Osteoblast (primary cell): ENCODE measurements at regions not wholly inside any gene's neighbourhood (a gene's known extent, or its start where the extent isn't known, plus 50 kb on each side); places are given as distances from the start of the nearest gene placed in this dataset.
A peak's percentile ranks its signal among the peaks of the same experiment; 100 is the strongest.

Experiments used
- DNase-seq: peaks from one replicate; pipeline ENCODE4 v3.0.0; 2011; ENCODE audit warnings: low spot score, mixed read lengths; ENCODE audit not compliant: insufficient read length; ENCODE audit errors: missing footprints
- H2AFZ ChIP-seq: 2 replicates; pipeline ENCODE4 v1.6.0; 2011; ENCODE audit warnings: mild to moderate bottlenecking, low read length
- H3K27ac ChIP-seq: 2 replicates; pipeline ENCODE4 v1.5.1; 2011; ENCODE audit warnings: mild to moderate bottlenecking, low read depth, low read length, moderate library complexity
- H3K27me3 ChIP-seq: 2 replicates; pipeline ENCODE4 v1.6.0; 2012; ENCODE audit warnings: mild to moderate bottlenecking, control low read depth, inconsistent platforms, low read length, moderate library complexity; ENCODE audit not compliant: insufficient read depth
- H3K36me3 ChIP-seq: 2 replicates; pipeline ENCODE4 v1.5.1; 2011; ENCODE audit warnings: mild to moderate bottlenecking, low read length, control low read depth, moderate library complexity; ENCODE audit not compliant: insufficient read depth
- H3K4me1 ChIP-seq: 2 replicates; pipeline ENCODE4 v1.5.1; 2011; ENCODE audit warnings: mild to moderate bottlenecking, low read length, control low read depth, moderate library complexity; ENCODE audit not compliant: insufficient read depth
- H3K4me2 ChIP-seq: 2 replicates; pipeline ENCODE4 v1.6.0; 2011; ENCODE audit warnings: mild to moderate bottlenecking, low read length; ENCODE audit not compliant: insufficient read depth
- H3K4me3 ChIP-seq: fragments of 200-600 bp; sonication (generic); 3 replicates; pipeline ENCODE4 v1.5.1; 2012; ENCODE audit warnings: mild to moderate bottlenecking, low read length, inconsistent platforms; ENCODE audit not compliant: insufficient read depth
- H3K79me2 ChIP-seq: 2 replicates; pipeline ENCODE4 v1.6.0; 2012; ENCODE audit warnings: mild to moderate bottlenecking, low read length, control low read depth, inconsistent platforms; ENCODE audit not compliant: insufficient read depth
- H3K9me3 ChIP-seq: 2 replicates; pipeline ENCODE4 v1.5.1; 2011; ENCODE audit warnings: low read depth, low read length, control low read depth
- H4K20me1 ChIP-seq: 2 replicates; pipeline ENCODE4 v1.6.0; 2012; ENCODE audit warnings: mild to moderate bottlenecking, low read length, control low read depth; ENCODE audit not compliant: insufficient read depth
- CTCF ChIP-seq: IDR thresholded peaks from 2 replicates; pipeline ENCODE4 v1.5.1; 2011; ENCODE audit warnings: mild to moderate bottlenecking, low read depth, low read length, moderate library complexity; ENCODE audit errors: extremely low read depth

GRCh38 chr1:191831572-191831971, 326.7 kb upstream of the RGS18 start:
- no peaks in the 10 kb centered on the region for H3K36me3 ChIP-seq
- H3K4me3 ChIP-seq = no peak overlapping the region
- no peak for TF ChIP-seq CTCF
- no peak overlapping the region for H3K4me2 ChIP-seq
- H3K27me3 ChIP-seq = no peaks in the 10 kb centered on the region
- no peak overlapping the region for H2AFZ ChIP-seq
- H3K27ac ChIP-seq = no peak overlapping the region
- H3K9me3 ChIP-seq = no peaks in the 10 kb centered on the region
- no peaks in the 10 kb centered on the region for H3K4me1 ChIP-seq
- no peak for DNase-seq
- no peaks in the 10 kb centered on the region for H3K79me2 ChIP-seq
- no peaks in the 10 kb centered on the region for H4K20me1 ChIP-seq

DNA sequence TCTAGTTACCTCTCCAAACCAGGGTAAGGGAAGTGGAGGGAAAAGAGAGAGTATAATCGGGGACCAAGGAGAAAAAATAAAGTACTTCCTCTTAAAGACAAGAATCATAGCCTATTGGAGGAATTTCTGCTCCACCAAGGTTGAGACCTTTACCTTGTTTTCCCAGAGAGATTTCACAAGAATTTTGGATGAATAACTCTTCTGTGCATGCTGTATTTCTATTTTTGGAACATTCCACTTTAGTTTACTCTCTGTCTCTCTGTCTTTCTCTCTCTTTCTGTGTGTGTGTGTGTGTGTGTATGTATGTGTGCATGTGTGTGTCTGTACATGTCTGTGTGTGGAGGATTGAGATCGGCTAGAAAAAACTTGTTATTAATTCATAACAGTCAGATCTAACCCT, 318.4 kb upstream of the RGS18 start:
- Histone ChIP-seq H3K9me3 (no peaks in the 10 kb centered on the region), H3K4me3 (no peak overlapping the region), H3K4me2 (no peak overlapping the region), H3K27ac (no peak overlapping the region), H3K36me3 (no peaks in the 10 kb centered on the region), H2AFZ (peak overlapping the region; percentile 2), H3K79me2 (no peaks in the 10 kb centered on the region), H3K27me3 (no peaks in the 10 kb centered on the region), H3K4me1 (no peaks in the 10 kb centered on the region), H4K20me1 (no peaks in the 10 kb centered on the region)
- DNase-seq = no peak
- TF ChIP-seq CTCF = no peak

DNA sequence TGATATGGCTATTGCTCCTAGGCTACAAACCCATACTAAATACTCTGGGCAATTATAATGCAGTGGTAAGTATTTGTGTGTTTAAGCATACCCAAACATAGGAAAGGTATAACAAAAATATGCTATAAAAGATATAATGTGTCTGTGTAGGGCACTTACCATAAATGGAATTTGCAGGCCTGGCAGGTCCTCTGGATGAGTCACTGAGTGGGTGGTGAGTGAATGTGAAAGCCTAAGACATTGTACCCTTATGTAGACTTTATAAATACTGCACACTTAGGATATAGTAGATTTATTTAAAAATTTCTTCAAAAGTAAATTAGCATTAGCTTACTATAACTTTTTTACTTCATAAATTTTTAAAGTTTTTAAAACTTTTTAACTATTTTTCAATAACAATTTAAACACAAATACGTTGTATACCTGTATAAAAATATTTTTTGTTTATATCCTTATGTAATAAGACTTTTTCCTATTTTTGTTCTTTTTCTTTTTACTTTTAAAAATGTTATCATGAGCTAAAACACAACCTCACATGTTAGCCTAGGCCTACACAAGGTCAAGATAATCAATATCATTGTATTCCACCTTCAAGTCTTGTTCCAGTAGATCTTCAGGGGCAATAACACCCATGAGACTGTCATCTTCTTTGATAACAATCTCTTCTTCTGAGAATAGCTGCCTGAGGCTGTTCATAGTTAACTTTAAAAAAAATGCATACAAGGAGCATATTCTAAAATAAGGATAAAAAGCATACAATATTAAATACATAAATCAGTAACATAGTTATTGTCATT, 306.3 kb upstream of the RGS18 start:
- no peaks in the 10 kb centered on the region for H3K36me3 ChIP-seq
- no peaks in the 10 kb centered on the region for H3K4me1 ChIP-seq
- DNase-seq = no peak
- TF ChIP-seq CTCF = no peak
- H3K27ac ChIP-seq = no peak overlapping the region
- H3K27me3 ChIP-seq = no peaks in the 10 kb centered on the region
- no peak overlapping the region for H3K4me3 ChIP-seq
- no peak overlapping the region for H2AFZ ChIP-seq
- H3K79me2 ChIP-seq = no peaks in the 10 kb centered on the region
- no peaks in the 10 kb centered on the region for H3K9me3 ChIP-seq
- H3K4me2 ChIP-seq = no peak overlapping the region
- H4K20me1 ChIP-seq = no peaks in the 10 kb centered on the region

GRCh38 chr1:191852907-191853306, 305.4 kb upstream of the RGS18 start:
- Histone ChIP-seq H4K20me1 (no peaks in the 10 kb centered on the region), H3K36me3 (no peaks in the 10 kb centered on the region), H3K4me3 (no peak overlapping the region), H2AFZ (no peak overlapping the region), H3K27ac (no peak overlapping the region), H3K4me1 (no peaks in the 10 kb centered on the region), H3K4me2 (no peak overlapping the region), H3K9me3 (no peaks in the 10 kb centered on the region), H3K79me2 (no peaks in the 10 kb centered on the region), H3K27me3 (no peaks in the 10 kb centered on the region)
- TF ChIP-seq CTCF = no peak
- DNase-seq = no peak
